ENCODE measurements at regions not wholly inside any gene's neighbourhood (a gene's known extent, or its start where the extent isn't known, plus 50 kb on each side); places are given as distances from the start of the nearest gene placed in this dataset.

- Histone ChIP-seq H3K4me1 (ENCODE audit: insufficient read depth, low read length) (no peaks in the 10 kb centered on the region), H3K36me3 (ENCODE audit: insufficient read depth, low read length) (no peaks in the 10 kb centered on the region), H2AFZ (ENCODE audit: low read depth, low read length) (no peak overlapping the region), H3K27me3 (ENCODE audit: insufficient read depth, low read length) (no peaks in the 10 kb centered on the region), H3K4me3 (ENCODE audit: low read length) (no peak overlapping the region), H3K9me3 (ENCODE audit: low read length) (no peaks in the 10 kb centered on the region)
These were observed 76.6 kb upstream of the ACTBL2 start for GRCh38 chr5:57559110-57559635.

GRCh38 chr5:57552033-57552432 is 69.4 kb upstream of the ACTBL2 start:
- Histone ChIP-seq H3K4me3 (ENCODE audit: low read length) (no peak overlapping the region), H3K27me3 (ENCODE audit: insufficient read depth, low read length) (no peaks in the 10 kb centered on the region), H3K4me1 (ENCODE audit: insufficient read depth, low read length) (no peaks in the 10 kb centered on the region), H2AFZ (ENCODE audit: low read depth, low read length) (no peak overlapping the region), H3K9me3 (ENCODE audit: low read length) (no peaks in the 10 kb centered on the region), H3K36me3 (ENCODE audit: insufficient read depth, low read length) (no peaks in the 10 kb centered on the region)

- Histone ChIP-seq H3K4me3 (ENCODE audit: low read length) (no peak overlapping the region), H3K9me3 (ENCODE audit: low read length) (no peaks in the 10 kb centered on the region), H3K27me3 (ENCODE audit: insufficient read depth, low read length) (no peaks in the 10 kb centered on the region), H2AFZ (ENCODE audit: low read depth, low read length) (no peak overlapping the region), H3K4me1 (ENCODE audit: insufficient read depth, low read length) (no peaks in the 10 kb centered on the region), H3K36me3 (ENCODE audit: insufficient read depth, low read length) (no peaks in the 10 kb centered on the region)
These were observed 68.6 kb upstream of the ACTBL2 start for GRCh38 chr5:57551251-57551650.

- no peaks in the 10 kb centered on the region for H3K36me3 ChIP-seq (ENCODE audit: insufficient read depth, low read length)
- no peak overlapping the region for H3K4me3 ChIP-seq (ENCODE audit: low read length)
- no peaks in the 10 kb centered on the region for H3K27me3 ChIP-seq (ENCODE audit: insufficient read depth, low read length)
- H3K4me1 ChIP-seq (ENCODE audit: insufficient read depth, low read length): no peaks in the 10 kb centered on the region
- H2AFZ ChIP-seq (ENCODE audit: low read depth, low read length): no peak overlapping the region
- H3K9me3 ChIP-seq (ENCODE audit: low read length): no peaks in the 10 kb centered on the region
These were observed 67.5 kb upstream of the ACTBL2 start for GRCh38 chr5:57550132-57550531.

GRCh38 chr5:57549566-57549965 is 67.0 kb upstream of the ACTBL2 start:
- no peaks in the 10 kb centered on the region for H3K4me1 ChIP-seq (ENCODE audit: insufficient read depth, low read length)
- H3K27me3 ChIP-seq (ENCODE audit: insufficient read depth, low read length): no peaks in the 10 kb centered on the region
- H2AFZ ChIP-seq (ENCODE audit: low read depth, low read length): no peak overlapping the region
- no peak overlapping the region for H3K4me3 ChIP-seq (ENCODE audit: low read length)
- no peaks in the 10 kb centered on the region for H3K36me3 ChIP-seq (ENCODE audit: insufficient read depth, low read length)
- H3K9me3 ChIP-seq (ENCODE audit: low read length): no peaks in the 10 kb centered on the region

- H3K36me3 ChIP-seq (ENCODE audit: insufficient read depth, low read length): no peaks in the 10 kb centered on the region
- no peak overlapping the region for H2AFZ ChIP-seq (ENCODE audit: low read depth, low read length)
- no peaks in the 10 kb centered on the region for H3K4me1 ChIP-seq (ENCODE audit: insufficient read depth, low read length)
- no peaks in the 10 kb centered on the region for H3K9me3 ChIP-seq (ENCODE audit: low read length)
- H3K4me3 ChIP-seq (ENCODE audit: low read length): no peak overlapping the region
- no peaks in the 10 kb centered on the region for H3K27me3 ChIP-seq (ENCODE audit: insufficient read depth, low read length)
These were observed 58.2 kb upstream of the ACTBL2 start for GRCh38 chr5:57540823-57541222.

GRCh38 chr5:57539281-57539701 is 56.7 kb upstream of the ACTBL2 start:
- no peaks in the 10 kb centered on the region for H3K36me3 ChIP-seq (ENCODE audit: insufficient read depth, low read length)
- no peak overlapping the region for H3K4me3 ChIP-seq (ENCODE audit: low read length)
- H3K27me3 ChIP-seq (ENCODE audit: insufficient read depth, low read length): no peaks in the 10 kb centered on the region
- H3K9me3 ChIP-seq (ENCODE audit: low read length): no peaks in the 10 kb centered on the region
- no peak overlapping the region for H2AFZ ChIP-seq (ENCODE audit: low read depth, low read length)
- H3K4me1 ChIP-seq (ENCODE audit: insufficient read depth, low read length): no peaks in the 10 kb centered on the region

- no peak overlapping the region for H3K4me3 ChIP-seq (ENCODE audit: low read length)
- no peaks in the 10 kb centered on the region for H3K9me3 ChIP-seq (ENCODE audit: low read length)
- no peaks in the 10 kb centered on the region for H3K27me3 ChIP-seq (ENCODE audit: insufficient read depth, low read length)
- no peaks in the 10 kb centered on the region for H3K36me3 ChIP-seq (ENCODE audit: insufficient read depth, low read length)
- no peak overlapping the region for H2AFZ ChIP-seq (ENCODE audit: low read depth, low read length)
- no peaks in the 10 kb centered on the region for H3K4me1 ChIP-seq (ENCODE audit: insufficient read depth, low read length)
These were observed 55.8 kb upstream of the ACTBL2 start for GRCh38 chr5:57538341-57538955.

GRCh38 chr5:57537811-57538210 is 55.2 kb upstream of the ACTBL2 start:
- Histone ChIP-seq H3K4me1 (ENCODE audit: insufficient read depth, low read length) (no peaks in the 10 kb centered on the region), H3K36me3 (ENCODE audit: insufficient read depth, low read length) (no peaks in the 10 kb centered on the region), H3K9me3 (ENCODE audit: low read length) (no peaks in the 10 kb centered on the region), H3K27me3 (ENCODE audit: insufficient read depth, low read length) (no peaks in the 10 kb centered on the region), H2AFZ (ENCODE audit: low read depth, low read length) (no peak overlapping the region), H3K4me3 (ENCODE audit: low read length) (no peak overlapping the region)

GRCh38 chr5:57532513-57533497 is 50.2 kb upstream of the ACTBL2 start:
- Histone ChIP-seq H3K36me3 (ENCODE audit: insufficient read depth, low read length) (no peaks in the 10 kb centered on the region), H3K9me3 (ENCODE audit: low read length) (no peaks in the 10 kb centered on the region), H3K27me3 (ENCODE audit: insufficient read depth, low read length) (no peaks in the 10 kb centered on the region), H2AFZ (ENCODE audit: low read depth, low read length) (no peak overlapping the region), H3K4me3 (ENCODE audit: low read length) (no peak overlapping the region), H3K4me1 (ENCODE audit: insufficient read depth, low read length) (no peaks in the 10 kb centered on the region)
